ENCODE measurements at regions not wholly inside any gene's neighbourhood (a gene's known extent, or its start where the extent isn't known, plus 50 kb on each side); places are given as distances from the start of the nearest gene placed in this dataset.

DNA sequence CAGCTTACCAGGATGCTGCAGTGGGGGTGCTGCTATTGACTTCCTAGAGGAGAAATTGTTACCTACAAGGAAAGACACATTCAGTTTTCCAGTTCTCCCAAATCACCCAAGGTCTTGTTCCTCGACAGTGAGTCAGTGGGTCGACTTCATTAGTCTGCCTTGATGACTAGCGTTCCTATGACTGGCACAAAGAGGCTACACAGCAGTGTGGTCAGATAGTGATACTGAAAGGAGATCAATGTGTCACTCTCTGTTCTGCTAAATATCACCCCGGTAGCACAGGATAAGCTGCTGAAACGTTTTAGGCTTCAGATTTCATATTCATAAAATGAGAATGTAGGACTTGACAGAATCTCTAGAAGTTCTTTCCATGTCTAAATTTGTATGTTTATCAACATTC is 357.4 kb downstream of the LMX1A start:
- DNase-seq (ENCODE audit: extremely low read depth in 1 of 4, low spot score in 3 of 4) (no peak), ATAC-seq (no peak), FAIRE-seq (no peak)
- Histone ChIP-seq H2AFZ (ENCODE audit: low read depth, low read length) (no peak overlapping the region), H3K36me3 (ENCODE audit: control insufficient read depth, insufficient read depth, low read length) (no peaks in the 10 kb centered on the region), H4K20me1 (replicated peaks; ENCODE audit: control insufficient read depth, insufficient read depth, low read length) (no peaks in the 10 kb centered on the region), H3K4me3 (no peak overlapping the region), H3K4me2 (ENCODE audit: insufficient read depth, low read length) (no peak overlapping the region), H3K9me3 (replicated peaks; ENCODE audit: control insufficient read depth, insufficient read depth, low read depth, low read length) (no peaks in the 10 kb centered on the region), H3K9ac (ENCODE audit: insufficient read depth in 1 of 2, low read depth in 2 of 2, low read length in 2 of 2) (no peak overlapping the region), H3K27me3 (ENCODE audit: control insufficient read depth in 2 of 2, insufficient read depth in 2 of 2, low read length in 2 of 2) (no peaks in the 10 kb centered on the region), H3K9me1 (ENCODE audit: control insufficient read depth, insufficient read depth, low read length) (no peaks in the 10 kb centered on the region), H3K27ac (ENCODE audit: extremely low read depth, low read depth, low read length) (no peak overlapping the region), H3K79me2 (ENCODE audit: control insufficient read depth, insufficient read depth, low read length) (no peaks in the 10 kb centered on the region), H3K4me1 (replicated peaks in 1 of 2; ENCODE audit: control insufficient read depth in 2 of 2, insufficient read depth in 2 of 2, low read length in 2 of 2) (no peaks in the 10 kb centered on the region)
- TF ChIP-seq HDGF (IDR thresholded peaks at IDR 0.05) = no peak
- TF ChIP-seq ZNF77 (CRISPR knock-in tag; IDR thresholded peaks at IDR 0.05) = no peak
- TF ChIP-seq ASH1L (IDR thresholded peaks at IDR 0.05; ENCODE audit: borderline replicate concordance, low read depth, partially characterized antibody) = no peak
- TF ChIP-seq MECOM (CRISPR knock-in tag; IDR thresholded peaks at IDR 0.05) = no peak
- ChIA-PET CTCF (ENCODE audit: low intra/inter-chr PET ratio) (no interaction called here), POLR2A (no interaction called here)
- WGBS (ENCODE audit: insufficient coverage, low coverage, missing lambda C conversion rate) = 2% methylated on average over 5 of the region's 5 CpGs
- in situ Hi-C loops (cut with MboI) (no loop called here), intact Hi-C loops (cut with micrococcal nuclease) (no loop called here)
- no TSS peak for BruUV-seq (replicated peaks)

DNA sequence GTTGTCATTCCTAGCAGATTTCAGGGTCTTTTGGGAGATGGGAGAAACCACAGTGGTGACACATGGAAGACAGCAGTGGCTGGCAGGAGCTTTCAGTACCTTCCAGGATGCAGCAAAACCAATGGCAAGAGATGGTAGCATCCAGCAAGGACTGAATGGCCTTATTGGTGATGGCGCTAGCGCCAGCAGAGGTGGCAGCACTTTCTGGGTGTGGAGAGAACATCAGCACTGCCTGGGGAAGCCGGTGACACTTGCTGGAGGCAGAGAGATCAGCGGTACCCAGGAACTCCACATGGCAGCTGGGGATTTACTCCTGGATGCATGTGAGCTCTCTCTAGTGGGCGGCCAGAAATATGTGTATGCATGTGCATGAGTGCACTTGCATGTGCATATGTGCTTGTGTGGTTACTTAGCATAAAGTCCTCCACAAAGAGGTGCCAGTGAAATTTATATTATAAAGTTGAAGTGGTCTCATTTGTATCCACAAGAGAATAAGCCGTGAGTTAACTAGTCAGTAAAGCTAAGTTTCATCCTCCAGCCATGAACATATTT is 364.7 kb downstream of the LMX1A start:
- no peaks in the 10 kb centered on the region for H3K9me3 ChIP-seq (replicated peaks; ENCODE audit: control insufficient read depth, insufficient read depth, low read depth, low read length)
- no peaks in the 10 kb centered on the region for H3K79me2 ChIP-seq (ENCODE audit: control insufficient read depth, insufficient read depth, low read length)
- no peaks in the 10 kb centered on the region for H3K27me3 ChIP-seq (ENCODE audit: control insufficient read depth in 2 of 2, insufficient read depth in 2 of 2, low read length in 2 of 2)
- H3K27ac ChIP-seq (ENCODE audit: extremely low read depth, low read depth, low read length) = no peak overlapping the region
- H3K4me2 ChIP-seq (ENCODE audit: insufficient read depth, low read length) = no peak overlapping the region
- no peak overlapping the region for H3K4me3 ChIP-seq
- POLR2A ChIA-PET = interaction anchor here (1.4 kb wide), 1 partner anchor 11 kb away, joined by 3 read pairs; no protein-coding TSS in a partner anchor
- H3K4me1 ChIP-seq (replicated peaks in 1 of 2; ENCODE audit: control insufficient read depth in 2 of 2, insufficient read depth in 2 of 2, low read length in 2 of 2) = no peaks in the 10 kb centered on the region
- BruUV-seq (replicated peaks) = no TSS peak
- H3K9ac ChIP-seq (ENCODE audit: insufficient read depth in 1 of 2, low read depth in 2 of 2, low read length in 2 of 2) = no peak overlapping the region
- H3K9me1 ChIP-seq (ENCODE audit: control insufficient read depth, insufficient read depth, low read length) = no peaks in the 10 kb centered on the region
- intact Hi-C loops (cut with micrococcal nuclease) = no loop called here
- WGBS (ENCODE audit: insufficient coverage, low coverage, missing lambda C conversion rate) = 2% methylated on average over 6 of the region's 6 CpGs
- no peaks in the 10 kb centered on the region for H3K36me3 ChIP-seq (ENCODE audit: control insufficient read depth, insufficient read depth, low read length)
- in situ Hi-C loops (cut with MboI) = no loop called here
- CTCF ChIA-PET (ENCODE audit: low intra/inter-chr PET ratio) = no interaction called here
- ATAC-seq = no peak
- no peak for DNase-seq (ENCODE audit: extremely low read depth in 1 of 4, low spot score in 3 of 4)
- no peak overlapping the region for H2AFZ ChIP-seq (ENCODE audit: low read depth, low read length)
- H4K20me1 ChIP-seq (replicated peaks; ENCODE audit: control insufficient read depth, insufficient read depth, low read length) = no peaks in the 10 kb centered on the region
- FAIRE-seq = no peak
- TF ChIP-seq ZNF263 (CRISPR knock-in tag; IDR thresholded peaks at IDR 0.05; ENCODE audit: borderline replicate concordance) = no peak
- TF ChIP-seq RAD21 (CRISPR knock-in tag; conservative IDR thresholded peaks at IDR 0.05 in 1 of 2, IDR thresholded peaks at IDR 0.05 in 1 of 2) = no peak
- no peak for TF ChIP-seq ZKSCAN8 (CRISPR knock-in tag; IDR thresholded peaks at IDR 0.05)
- TF ChIP-seq ESRRB (CRISPR knock-in tag; IDR thresholded peaks at IDR 0.05; ENCODE audit: borderline replicate concordance) = no peak
- no peak for TF ChIP-seq MIER1 (IDR thresholded peaks at IDR 0.05; ENCODE audit: low read depth)
- TF ChIP-seq, protein P1, sequence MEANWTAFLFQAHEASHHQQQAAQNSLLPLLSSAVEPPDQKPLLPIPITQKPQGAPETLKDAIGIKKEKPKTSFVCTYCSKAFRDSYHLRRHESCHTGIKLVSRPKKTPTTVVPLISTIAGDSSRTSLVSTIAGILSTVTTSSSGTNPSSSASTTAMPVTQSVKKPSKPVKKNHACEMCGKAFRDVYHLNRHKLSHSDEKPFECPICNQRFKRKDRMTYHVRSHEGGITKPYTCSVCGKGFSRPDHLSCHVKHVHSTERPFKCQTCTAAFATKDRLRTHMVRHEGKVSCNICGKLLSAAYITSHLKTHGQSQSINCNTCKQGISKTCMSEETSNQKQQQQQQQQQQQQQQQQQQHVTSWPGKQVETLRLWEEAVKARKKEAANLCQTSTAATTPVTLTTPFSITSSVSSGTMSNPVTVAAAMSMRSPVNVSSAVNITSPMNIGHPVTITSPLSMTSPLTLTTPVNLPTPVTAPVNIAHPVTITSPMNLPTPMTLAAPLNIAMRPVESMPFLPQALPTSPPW (CRISPR knock-in tag; IDR thresholded peaks at IDR 0.05) = no peak
- TF ChIP-seq CEBPG (CRISPR knock-in tag; IDR thresholded peaks at IDR 0.05) = no peak
- TF ChIP-seq CEBPG (tag; conservative IDR thresholded peaks at IDR 0.05 in 1 of 2, IDR thresholded peaks at IDR 0.05 in 1 of 2) = no peak
- TF ChIP-seq, protein P2, sequence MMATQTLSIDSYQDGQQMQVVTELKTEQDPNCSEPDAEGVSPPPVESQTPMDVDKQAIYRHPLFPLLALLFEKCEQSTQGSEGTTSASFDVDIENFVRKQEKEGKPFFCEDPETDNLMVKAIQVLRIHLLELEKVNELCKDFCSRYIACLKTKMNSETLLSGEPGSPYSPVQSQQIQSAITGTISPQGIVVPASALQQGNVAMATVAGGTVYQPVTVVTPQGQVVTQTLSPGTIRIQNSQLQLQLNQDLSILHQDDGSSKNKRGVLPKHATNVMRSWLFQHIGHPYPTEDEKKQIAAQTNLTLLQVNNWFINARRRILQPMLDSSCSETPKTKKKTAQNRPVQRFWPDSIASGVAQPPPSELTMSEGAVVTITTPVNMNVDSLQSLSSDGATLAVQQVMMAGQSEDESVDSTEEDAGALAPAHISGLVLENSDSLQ (IDR thresholded peaks at IDR 0.05) = no peak
- TF ChIP-seq NFE2L1 (tag; IDR thresholded peaks at IDR 0.05; ENCODE audit: borderline replicate concordance, low read depth) = no peak
